ENCODE measurements at regions not wholly inside any gene's neighbourhood (a gene's known extent, or its start where the extent isn't known, plus 50 kb on each side); places are given as distances from the start of the nearest gene placed in this dataset.

DNA sequence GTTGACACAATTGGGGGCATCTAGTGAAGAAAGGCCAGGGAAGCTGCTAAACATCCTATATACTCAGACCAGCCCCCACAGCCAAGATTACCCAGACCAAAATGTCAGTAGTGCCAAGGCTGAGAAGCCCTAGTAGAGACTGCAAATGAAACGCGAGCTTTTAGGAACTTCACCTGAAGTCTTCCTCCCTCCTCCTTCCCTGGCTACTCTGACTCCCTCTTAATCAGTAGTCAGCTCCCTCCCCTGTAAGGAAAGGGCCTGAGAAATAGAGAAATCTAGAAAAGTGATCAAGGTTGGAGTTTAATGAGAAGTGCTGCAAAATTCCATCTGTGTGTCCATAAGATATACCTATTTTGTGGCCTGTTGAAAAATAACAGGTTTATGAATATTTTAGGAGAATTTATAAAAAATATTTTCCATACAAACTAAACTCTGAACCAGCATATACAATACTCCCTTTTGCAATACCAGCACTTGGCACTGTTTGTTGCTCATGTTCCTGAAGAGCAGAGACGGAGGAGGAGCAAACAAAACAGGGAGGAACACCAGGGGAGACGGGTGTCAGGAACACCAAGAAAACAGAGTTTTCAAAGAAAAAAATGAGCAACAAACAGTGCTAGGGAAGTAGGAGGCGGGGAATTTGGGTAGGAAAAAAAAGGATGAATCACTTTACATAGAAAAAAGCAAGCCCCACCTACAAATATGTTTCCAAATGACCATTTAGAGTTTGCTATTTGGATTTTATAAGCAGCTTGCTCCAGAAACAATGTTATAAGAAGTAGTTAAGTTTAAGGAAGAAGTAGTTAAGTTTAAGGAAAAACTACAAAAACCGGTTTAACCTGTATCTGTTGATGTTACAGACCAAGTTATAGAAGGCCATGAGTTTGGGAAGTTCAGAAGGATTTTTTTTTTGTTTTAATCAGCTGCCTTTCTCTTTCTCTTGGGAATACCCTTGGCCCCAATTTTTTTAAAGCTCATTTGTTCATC, 282.1 kb upstream of the GRIP1 start:
- TF ChIP-seq, protein P1, sequence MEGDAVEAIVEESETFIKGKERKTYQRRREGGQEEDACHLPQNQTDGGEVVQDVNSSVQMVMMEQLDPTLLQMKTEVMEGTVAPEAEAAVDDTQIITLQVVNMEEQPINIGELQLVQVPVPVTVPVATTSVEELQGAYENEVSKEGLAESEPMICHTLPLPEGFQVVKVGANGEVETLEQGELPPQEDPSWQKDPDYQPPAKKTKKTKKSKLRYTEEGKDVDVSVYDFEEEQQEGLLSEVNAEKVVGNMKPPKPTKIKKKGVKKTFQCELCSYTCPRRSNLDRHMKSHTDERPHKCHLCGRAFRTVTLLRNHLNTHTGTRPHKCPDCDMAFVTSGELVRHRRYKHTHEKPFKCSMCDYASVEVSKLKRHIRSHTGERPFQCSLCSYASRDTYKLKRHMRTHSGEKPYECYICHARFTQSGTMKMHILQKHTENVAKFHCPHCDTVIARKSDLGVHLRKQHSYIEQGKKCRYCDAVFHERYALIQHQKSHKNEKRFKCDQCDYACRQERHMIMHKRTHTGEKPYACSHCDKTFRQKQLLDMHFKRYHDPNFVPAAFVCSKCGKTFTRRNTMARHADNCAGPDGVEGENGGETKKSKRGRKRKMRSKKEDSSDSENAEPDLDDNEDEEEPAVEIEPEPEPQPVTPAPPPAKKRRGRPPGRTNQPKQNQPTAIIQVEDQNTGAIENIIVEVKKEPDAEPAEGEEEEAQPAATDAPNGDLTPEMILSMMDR (conservative IDR thresholded peaks at IDR 0.05), result no peak
- no peak for TF ChIP-seq ZFX (IDR thresholded peaks at IDR 0.05)
- H3K27ac ChIP-seq, result no peak overlapping the region

DNA sequence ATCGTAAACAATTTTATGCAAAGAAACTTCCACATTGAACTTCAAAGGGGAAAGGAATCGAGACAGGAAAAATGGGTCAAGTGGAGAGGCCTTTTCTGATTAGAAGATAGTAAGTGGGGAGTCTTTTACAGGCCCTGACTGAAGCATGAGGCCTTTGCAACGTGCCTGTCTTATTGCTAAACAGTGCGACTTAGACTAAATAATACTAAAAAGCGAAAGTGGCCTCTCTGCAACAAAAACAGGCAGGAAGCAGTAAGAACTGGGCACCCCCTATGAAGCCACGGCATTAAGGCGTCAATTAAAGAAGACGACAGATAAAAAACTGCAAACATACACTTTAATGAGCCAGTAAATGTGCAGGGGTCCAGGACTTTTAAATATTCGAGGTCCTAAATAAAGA, 283.4 kb upstream of the GRIP1 start:
- no peak for TF ChIP-seq ZFX (IDR thresholded peaks at IDR 0.05)
- TF ChIP-seq, protein P1 (conservative IDR thresholded peaks at IDR 0.05), result no peak
- H3K27ac ChIP-seq, result no peak overlapping the region

DNA sequence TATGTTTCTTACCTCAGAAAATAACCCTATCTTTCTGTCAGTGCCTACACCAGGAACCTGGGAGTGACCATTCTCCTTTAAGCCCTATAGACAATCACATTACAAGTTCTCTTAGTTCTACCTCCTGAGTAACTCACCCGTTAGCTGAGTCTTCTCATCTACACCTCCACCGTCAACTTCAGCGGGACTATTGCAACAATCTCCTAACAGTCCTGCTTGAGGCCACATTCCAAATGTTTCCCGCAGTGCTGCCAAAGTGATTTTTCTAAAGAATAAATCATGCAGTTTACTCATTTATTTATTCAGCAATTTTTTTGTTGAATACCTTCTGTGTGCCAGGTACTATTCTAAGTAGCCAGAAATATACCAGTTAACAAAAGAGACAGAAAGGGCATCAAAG, 285.0 kb upstream of the GRIP1 start:
- no peak overlapping the region for H3K27ac ChIP-seq
- TF ChIP-seq ZFX (IDR thresholded peaks at IDR 0.05), result no peak
- TF ChIP-seq, protein P1 (conservative IDR thresholded peaks at IDR 0.05), result no peak

DNA sequence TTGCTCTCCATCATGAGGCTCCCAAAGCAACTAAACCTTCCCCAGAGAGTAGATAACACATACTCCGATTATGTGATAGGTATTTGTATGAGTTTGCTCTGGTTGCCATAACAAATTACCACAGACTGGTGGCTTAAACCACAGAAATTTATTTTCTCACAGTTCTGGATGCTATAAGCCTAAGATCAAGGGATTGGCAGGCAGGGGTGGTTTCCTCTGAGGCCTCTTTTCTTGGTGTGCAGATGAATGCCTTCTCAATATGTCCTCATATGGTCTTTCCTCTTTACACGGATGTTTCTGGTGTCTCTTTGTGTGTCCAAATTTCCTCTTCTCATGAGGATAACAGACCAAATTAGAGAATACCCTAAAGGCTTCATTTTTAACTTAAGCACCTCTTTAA, 285.8 kb upstream of the GRIP1 start:
- no peak overlapping the region for H3K27ac ChIP-seq
- TF ChIP-seq, protein P1 (conservative IDR thresholded peaks at IDR 0.05), result no peak
- TF ChIP-seq ZFX (IDR thresholded peaks at IDR 0.05), result no peak

DNA sequence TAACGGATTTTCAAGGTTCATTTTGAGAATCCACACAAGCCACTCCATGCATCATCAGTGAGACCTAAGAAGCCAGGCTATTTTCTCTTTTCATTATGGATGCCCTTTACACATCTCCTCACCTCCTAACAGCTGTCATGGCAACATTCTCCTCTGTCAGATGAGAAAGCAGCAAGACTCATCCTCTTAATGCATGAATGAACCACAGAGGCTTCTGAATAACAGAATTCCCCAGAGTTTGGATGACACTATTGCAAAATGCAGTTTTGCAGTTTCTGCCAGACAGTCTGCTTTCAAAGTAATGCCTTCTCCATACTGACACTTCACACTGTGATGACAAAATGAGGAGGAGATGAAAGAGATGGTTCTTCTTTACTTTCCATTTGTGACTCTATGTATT, 286.7 kb upstream of the GRIP1 start:
- no peak overlapping the region for H3K27ac ChIP-seq
- TF ChIP-seq, protein P1 (conservative IDR thresholded peaks at IDR 0.05), result no peak
- no peak for TF ChIP-seq ZFX (IDR thresholded peaks at IDR 0.05)

DNA sequence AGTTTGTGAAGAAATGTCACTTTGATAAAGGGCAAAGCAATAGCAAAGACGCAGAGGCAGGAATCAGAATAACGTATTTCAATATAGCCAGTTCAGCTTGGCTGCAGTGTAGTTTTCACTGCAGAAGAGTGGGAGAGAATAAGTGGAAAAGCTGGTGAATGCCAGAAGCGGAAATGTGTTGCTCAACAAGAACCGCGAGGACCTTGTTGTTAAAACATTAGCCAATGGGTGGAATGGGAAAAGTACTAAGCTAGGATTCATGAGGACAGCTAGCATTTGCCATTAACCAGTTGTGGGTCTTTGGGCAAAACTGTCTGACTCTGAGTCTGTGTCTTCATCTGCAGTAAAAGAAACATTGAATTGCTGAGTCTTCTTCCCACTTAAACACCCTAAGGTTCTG, 292.9 kb upstream of the GRIP1 start:
- no peak overlapping the region for H3K27ac ChIP-seq
- no peak for TF ChIP-seq ZFX (IDR thresholded peaks at IDR 0.05)
- TF ChIP-seq, protein P1 (conservative IDR thresholded peaks at IDR 0.05), result no peak

DNA sequence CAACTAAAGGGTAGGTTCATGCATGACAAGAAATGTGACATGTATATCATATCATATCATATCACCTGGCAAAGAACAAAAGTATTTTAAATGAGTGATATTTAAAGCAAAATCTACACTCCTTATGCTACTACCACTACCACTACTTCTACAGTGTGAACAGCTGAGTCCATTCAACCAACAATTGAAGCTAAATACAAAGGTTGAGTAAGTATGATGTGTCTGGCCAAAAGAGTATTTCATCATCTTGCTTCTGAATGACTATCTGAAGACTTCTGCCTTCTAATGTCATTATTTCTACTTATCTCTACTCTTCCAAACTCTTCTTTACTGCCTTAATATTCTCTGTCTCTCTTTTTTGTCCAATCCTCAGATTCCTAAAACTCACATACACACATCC, 292.6 kb upstream of the CAND1 start:
- no peak overlapping the region for H3K27ac ChIP-seq
- no peak for TF ChIP-seq ZFX (IDR thresholded peaks at IDR 0.05)
- TF ChIP-seq, protein P1 (conservative IDR thresholded peaks at IDR 0.05), result no peak
